MM.1S (cell line): ENCODE measurements at regions not wholly inside any gene's neighbourhood (a gene's known extent, or its start where the extent isn't known, plus 50 kb on each side); places are given as distances from the start of the nearest gene placed in this dataset.

ENCODE experiments used
- EZH2phosphoT487 ChIP-seq: fragments of 300-600 bp; sonication (generic); IDR thresholded peaks from 2 replicates; pipeline ENCODE4 v1.6.1; 2018; ENCODE audit warnings: antibody characterized with exemption, low read length
- TF ChIP-seq, protein P1 (sequence below): fragments of 300-600 bp; sonication (generic); IDR thresholded peaks from 2 replicates; pipeline ENCODE4 v1.5.1; 2016; ENCODE audit warnings: antibody characterized with exemption, low read length, mixed read lengths

DNA sequence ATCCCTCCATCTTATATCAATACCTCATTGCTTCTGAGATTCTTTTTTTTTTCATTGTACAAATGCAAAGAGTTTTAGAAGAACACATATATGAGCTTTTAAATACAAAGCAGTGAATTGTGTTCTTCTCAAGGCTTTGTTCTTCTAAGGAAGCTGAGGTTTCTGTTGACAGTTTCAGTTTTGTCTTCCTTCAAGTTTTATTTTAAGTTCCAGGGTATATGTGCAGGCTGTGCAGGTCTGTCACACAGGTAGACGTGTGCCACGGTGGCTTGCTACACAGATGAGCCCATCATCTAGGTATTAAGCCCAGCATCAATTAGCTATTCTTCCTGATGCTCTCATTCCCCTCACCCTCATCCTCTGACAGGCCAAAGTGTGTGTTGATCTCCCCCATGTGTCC is 201.2 kb upstream of the DIPK2B start:
- TF ChIP-seq, protein P1, sequence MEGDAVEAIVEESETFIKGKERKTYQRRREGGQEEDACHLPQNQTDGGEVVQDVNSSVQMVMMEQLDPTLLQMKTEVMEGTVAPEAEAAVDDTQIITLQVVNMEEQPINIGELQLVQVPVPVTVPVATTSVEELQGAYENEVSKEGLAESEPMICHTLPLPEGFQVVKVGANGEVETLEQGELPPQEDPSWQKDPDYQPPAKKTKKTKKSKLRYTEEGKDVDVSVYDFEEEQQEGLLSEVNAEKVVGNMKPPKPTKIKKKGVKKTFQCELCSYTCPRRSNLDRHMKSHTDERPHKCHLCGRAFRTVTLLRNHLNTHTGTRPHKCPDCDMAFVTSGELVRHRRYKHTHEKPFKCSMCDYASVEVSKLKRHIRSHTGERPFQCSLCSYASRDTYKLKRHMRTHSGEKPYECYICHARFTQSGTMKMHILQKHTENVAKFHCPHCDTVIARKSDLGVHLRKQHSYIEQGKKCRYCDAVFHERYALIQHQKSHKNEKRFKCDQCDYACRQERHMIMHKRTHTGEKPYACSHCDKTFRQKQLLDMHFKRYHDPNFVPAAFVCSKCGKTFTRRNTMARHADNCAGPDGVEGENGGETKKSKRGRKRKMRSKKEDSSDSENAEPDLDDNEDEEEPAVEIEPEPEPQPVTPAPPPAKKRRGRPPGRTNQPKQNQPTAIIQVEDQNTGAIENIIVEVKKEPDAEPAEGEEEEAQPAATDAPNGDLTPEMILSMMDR, result no peak
- no peak for TF ChIP-seq EZH2phosphoT487
